ENCODE measurements at regions not wholly inside any gene's neighbourhood (a gene's known extent, or its start where the extent isn't known, plus 50 kb on each side); places are given as distances from the start of the nearest gene placed in this dataset.

GRCh38 chr10:59124187-59124586 is 52.3 kb upstream of the PHYHIPL start:
- no peaks in the 10 kb centered on the region for H3K27me3 ChIP-seq
- no peak overlapping the region for H3K4me3 ChIP-seq
- H3K4me1 ChIP-seq: no peaks in the 10 kb centered on the region
- intact Hi-C loops (cut with DNase I): no loop called here
- TF ChIP-seq, protein P1, sequence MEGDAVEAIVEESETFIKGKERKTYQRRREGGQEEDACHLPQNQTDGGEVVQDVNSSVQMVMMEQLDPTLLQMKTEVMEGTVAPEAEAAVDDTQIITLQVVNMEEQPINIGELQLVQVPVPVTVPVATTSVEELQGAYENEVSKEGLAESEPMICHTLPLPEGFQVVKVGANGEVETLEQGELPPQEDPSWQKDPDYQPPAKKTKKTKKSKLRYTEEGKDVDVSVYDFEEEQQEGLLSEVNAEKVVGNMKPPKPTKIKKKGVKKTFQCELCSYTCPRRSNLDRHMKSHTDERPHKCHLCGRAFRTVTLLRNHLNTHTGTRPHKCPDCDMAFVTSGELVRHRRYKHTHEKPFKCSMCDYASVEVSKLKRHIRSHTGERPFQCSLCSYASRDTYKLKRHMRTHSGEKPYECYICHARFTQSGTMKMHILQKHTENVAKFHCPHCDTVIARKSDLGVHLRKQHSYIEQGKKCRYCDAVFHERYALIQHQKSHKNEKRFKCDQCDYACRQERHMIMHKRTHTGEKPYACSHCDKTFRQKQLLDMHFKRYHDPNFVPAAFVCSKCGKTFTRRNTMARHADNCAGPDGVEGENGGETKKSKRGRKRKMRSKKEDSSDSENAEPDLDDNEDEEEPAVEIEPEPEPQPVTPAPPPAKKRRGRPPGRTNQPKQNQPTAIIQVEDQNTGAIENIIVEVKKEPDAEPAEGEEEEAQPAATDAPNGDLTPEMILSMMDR (IDR thresholded peaks at IDR 0.05): no peak
- H3K9me3 ChIP-seq: no peaks in the 10 kb centered on the region
- H3K36me3 ChIP-seq: no peaks in the 10 kb centered on the region
- ATAC-seq: no peak
- no peak for DNase-seq
- no peak overlapping the region for H3K27ac ChIP-seq

DNA sequence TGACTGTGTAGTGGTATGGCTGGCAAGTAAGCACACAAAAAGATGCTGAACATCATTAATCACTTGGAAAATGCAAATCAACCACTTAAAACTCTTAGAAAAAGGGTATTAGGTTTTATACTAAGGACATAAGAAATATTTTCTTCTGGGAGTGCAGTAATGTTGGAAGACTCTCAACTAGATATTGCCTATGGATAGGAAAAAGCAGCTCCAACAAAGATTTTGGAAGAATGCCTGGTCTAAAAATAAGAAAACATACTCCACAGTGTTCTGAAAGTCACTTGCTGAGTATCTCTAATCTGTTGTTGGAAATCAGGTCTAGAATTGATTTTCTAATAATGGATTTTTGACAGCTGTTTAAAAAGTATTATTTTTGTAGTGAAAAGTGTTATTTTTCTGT is 50.8 kb upstream of the PHYHIPL start:
- Histone ChIP-seq H3K36me3 (no peaks in the 10 kb centered on the region), H3K4me1 (no peaks in the 10 kb centered on the region), H3K27ac (no peak overlapping the region), H3K4me3 (no peak overlapping the region), H3K9me3 (no peaks in the 10 kb centered on the region), H3K27me3 (no peaks in the 10 kb centered on the region)
- ATAC-seq: no peak
- TF ChIP-seq, protein P1 (IDR thresholded peaks at IDR 0.05): no peak
- DNase-seq: peak in 2 of 4 donors; percentile 31 to 33
- intact Hi-C loops (cut with DNase I): no loop called here

GRCh38 chr10:59126261-59126660 is 50.2 kb upstream of the PHYHIPL start:
- intact Hi-C loops (cut with DNase I): no loop called here
- no peaks in the 10 kb centered on the region for H3K4me1 ChIP-seq
- no peak for DNase-seq
- ATAC-seq: no peak
- no peaks in the 10 kb centered on the region for H3K36me3 ChIP-seq
- H3K9me3 ChIP-seq: no peaks in the 10 kb centered on the region
- H3K4me3 ChIP-seq: no peak overlapping the region
- no peak overlapping the region for H3K27ac ChIP-seq
- H3K27me3 ChIP-seq: no peaks in the 10 kb centered on the region
- TF ChIP-seq, protein P1 (IDR thresholded peaks at IDR 0.05): no peak

Data from left lung (tissue), 4 donors.